B cell (primary cell): ENCODE measurements at regions not wholly inside any gene's neighbourhood (a gene's known extent, or its start where the extent isn't known, plus 50 kb on each side); places are given as distances from the start of the nearest gene placed in this dataset.

Experiments used
- CTCF ChIP-seq: fragments of 200-600 bp; IDR thresholded peaks from one replicate; pipeline ENCODE4 v1.8.0; 2022; ENCODE audit warnings: antibody characterized with exemption, mild to moderate bottlenecking
- EZH2 ChIP-seq: IDR thresholded peaks from 2 replicates; pipeline ENCODE4 v1.6.1; 2012; ENCODE audit warnings: borderline replicate concordance, low read depth, mild to moderate bottlenecking, moderate library complexity, low read length; ENCODE audit not compliant: insufficient read depth, poor library complexity, severe bottlenecking

- no peak for TF ChIP-seq EZH2
- TF ChIP-seq CTCF = no peak
These were observed 83.9 kb downstream of the SOX9 start for GRCh38 chr17:72204742-72205141.
